ENCODE measurements at regions not wholly inside any gene's neighbourhood (a gene's known extent, or its start where the extent isn't known, plus 50 kb on each side); places are given as distances from the start of the nearest gene placed in this dataset.
"Not testable (repeated sequence)": the region's sequence is repeated elsewhere in the genome, so short reads cannot be mapped to it uniquely, and the experiment has no call there.

- POLR2A ChIA-PET: not testable (repeated sequence)
These were observed 110.2 kb upstream of the VKORC1L1 start for GRCh38 chr7:65762712-65763111.

DNA sequence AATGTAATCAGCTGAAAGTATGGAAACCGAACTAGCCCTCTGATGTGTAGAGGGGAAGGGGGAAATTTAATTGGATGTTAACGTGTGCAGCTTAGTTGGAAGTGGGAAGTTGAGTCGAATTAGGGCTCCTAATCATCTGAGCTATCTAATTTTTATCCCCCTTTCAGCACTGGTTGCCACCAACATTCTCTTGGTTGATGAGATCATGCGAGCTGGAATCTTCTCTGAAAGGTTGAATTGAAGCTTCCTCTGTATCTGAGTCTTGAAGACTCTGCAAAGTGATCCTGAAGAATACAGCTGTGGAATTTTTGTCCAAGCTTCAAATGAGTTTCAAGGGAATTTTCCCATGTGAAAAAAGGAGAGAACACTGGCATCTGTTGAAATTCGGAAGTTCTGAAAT lies 109.8 kb upstream of the VKORC1L1 start:
- DNase-seq; POLR2A ChIA-PET; CTCF ChIA-PET; H3K36me3 ChIP-seq (replicated peaks in 1 of 2; ENCODE audit: control extremely low read depth in 1 of 2, control insufficient read depth in 1 of 2, extremely low read depth in 1 of 2, insufficient read depth in 2 of 2, low read length in 1 of 2); H3K4me1 ChIP-seq (ENCODE audit: control insufficient read depth in 2 of 2, insufficient read depth in 2 of 2, low read length in 2 of 2); H3K4me2 ChIP-seq (replicated peaks; ENCODE audit: low read depth, low read length, poor library complexity, severe bottlenecking); ATAC-seq (ENCODE audit: low read depth); H3K79me2 ChIP-seq (ENCODE audit: control insufficient read depth, insufficient read depth, low read length); H2AFZ ChIP-seq (ENCODE audit: insufficient read depth, low read depth, low read length, poor library complexity, severe bottlenecking); H3K4me1 Mint-ChIP-seq; H3K27ac ChIP-seq (ENCODE audit: low read length in 2 of 2); H3K4me3 Mint-ChIP-seq; H3K27me3 ChIP-seq (replicated peaks in 1 of 4; ENCODE audit: control extremely low read depth in 1 of 4, control insufficient read depth in 3 of 4, insufficient read depth in 4 of 4, low read length in 3 of 4); H3K9me3 ChIP-seq (ENCODE audit: control extremely low read depth in 1 of 3, control insufficient read depth in 2 of 3, insufficient read depth in 1 of 3, low read length in 2 of 3); H3K27ac Mint-ChIP-seq; H4K20me1 ChIP-seq (ENCODE audit: control insufficient read depth, insufficient read depth, low read length, poor library complexity, severe bottlenecking); H3K9ac ChIP-seq (ENCODE audit: low read length); H3K4me3 ChIP-seq (ENCODE audit: control extremely low read depth in 1 of 5, extremely low read depth in 1 of 5, insufficient read depth in 1 of 5, low read depth in 2 of 5, low read length in 4 of 5); H3K9me3 Mint-ChIP-seq (ENCODE audit: insufficient read depth); H3K27me3 Mint-ChIP-seq; intact Hi-C loops (cut with micrococcal nuclease): not testable (repeated sequence)
- WGBS (ENCODE audit: insufficient coverage): no CpG with 5 or more reads among the region's 5 CpGs

More at GRCh38 chr7:65762712-65763111, 110.2 kb upstream of the VKORC1L1 start:
- no CpG with 5 or more reads among the region's 3 CpGs for WGBS (ENCODE audit: insufficient coverage)
- H2AFZ ChIP-seq (ENCODE audit: insufficient read depth, low read depth, low read length, poor library complexity, severe bottlenecking); H3K4me2 ChIP-seq (replicated peaks; ENCODE audit: low read depth, low read length, poor library complexity, severe bottlenecking); ATAC-seq (ENCODE audit: low read depth); intact Hi-C loops (cut with micrococcal nuclease); H3K36me3 ChIP-seq (replicated peaks in 1 of 2; ENCODE audit: control extremely low read depth in 1 of 2, control insufficient read depth in 1 of 2, extremely low read depth in 1 of 2, insufficient read depth in 2 of 2, low read length in 1 of 2); H3K9ac ChIP-seq (ENCODE audit: low read length); H3K4me1 Mint-ChIP-seq; H3K4me3 ChIP-seq (ENCODE audit: control extremely low read depth in 1 of 5, extremely low read depth in 1 of 5, insufficient read depth in 1 of 5, low read depth in 2 of 5, low read length in 4 of 5); H3K27ac Mint-ChIP-seq; H3K9me3 ChIP-seq (ENCODE audit: control extremely low read depth in 1 of 3, control insufficient read depth in 2 of 3, insufficient read depth in 1 of 3, low read length in 2 of 3); H4K20me1 ChIP-seq (ENCODE audit: control insufficient read depth, insufficient read depth, low read length, poor library complexity, severe bottlenecking); H3K79me2 ChIP-seq (ENCODE audit: control insufficient read depth, insufficient read depth, low read length); H3K27me3 ChIP-seq (replicated peaks in 1 of 4; ENCODE audit: control extremely low read depth in 1 of 4, control insufficient read depth in 3 of 4, insufficient read depth in 4 of 4, low read length in 3 of 4); CTCF ChIA-PET; H3K27ac ChIP-seq (ENCODE audit: low read length in 2 of 2); H3K4me3 Mint-ChIP-seq; DNase-seq; H3K9me3 Mint-ChIP-seq (ENCODE audit: insufficient read depth); H3K4me1 ChIP-seq (ENCODE audit: control insufficient read depth in 2 of 2, insufficient read depth in 2 of 2, low read length in 2 of 2); H3K27me3 Mint-ChIP-seq: not testable (repeated sequence)

Data from B cell (primary cell).